GM21576 (cell line): ENCODE measurements at regions not wholly inside any gene's neighbourhood (a gene's known extent, or its start where the extent isn't known, plus 50 kb on each side); places are given as distances from the start of the nearest gene placed in this dataset.

Source experiments
- ATAC-seq: cut with Tn5 transposase; IDR thresholded peaks from one replicate; pipeline ENCODE4 v1.9.1; 2021; ENCODE audit warnings: mild to moderate bottlenecking, moderate library complexity; ENCODE audit not compliant: unreplicated experiment

- ATAC-seq: no peak
Observed at GRCh38 chr7:47047384-47047783, 534.5 kb downstream of the TNS3 start.

DNA sequence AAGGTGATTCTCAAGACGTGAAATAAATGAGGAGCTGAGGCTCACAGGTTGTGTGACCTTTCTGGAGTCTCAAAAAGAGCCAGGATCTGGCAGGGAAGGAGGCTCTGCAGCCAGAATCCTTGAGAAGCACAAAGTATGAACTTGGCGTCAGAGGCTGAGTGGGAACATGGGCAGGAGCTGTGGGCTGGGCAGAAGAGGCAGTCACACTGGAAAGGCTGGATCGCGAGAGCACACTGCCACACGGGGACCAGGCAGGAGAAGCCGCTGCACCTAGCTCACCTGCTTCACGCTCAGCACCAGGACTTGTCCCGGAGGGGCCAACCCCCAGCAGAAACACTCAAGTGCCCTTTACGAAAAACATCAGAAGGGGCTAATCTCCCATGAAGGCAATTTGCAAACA, 535.0 kb downstream of the TNS3 start:
- ATAC-seq: no peak

DNA sequence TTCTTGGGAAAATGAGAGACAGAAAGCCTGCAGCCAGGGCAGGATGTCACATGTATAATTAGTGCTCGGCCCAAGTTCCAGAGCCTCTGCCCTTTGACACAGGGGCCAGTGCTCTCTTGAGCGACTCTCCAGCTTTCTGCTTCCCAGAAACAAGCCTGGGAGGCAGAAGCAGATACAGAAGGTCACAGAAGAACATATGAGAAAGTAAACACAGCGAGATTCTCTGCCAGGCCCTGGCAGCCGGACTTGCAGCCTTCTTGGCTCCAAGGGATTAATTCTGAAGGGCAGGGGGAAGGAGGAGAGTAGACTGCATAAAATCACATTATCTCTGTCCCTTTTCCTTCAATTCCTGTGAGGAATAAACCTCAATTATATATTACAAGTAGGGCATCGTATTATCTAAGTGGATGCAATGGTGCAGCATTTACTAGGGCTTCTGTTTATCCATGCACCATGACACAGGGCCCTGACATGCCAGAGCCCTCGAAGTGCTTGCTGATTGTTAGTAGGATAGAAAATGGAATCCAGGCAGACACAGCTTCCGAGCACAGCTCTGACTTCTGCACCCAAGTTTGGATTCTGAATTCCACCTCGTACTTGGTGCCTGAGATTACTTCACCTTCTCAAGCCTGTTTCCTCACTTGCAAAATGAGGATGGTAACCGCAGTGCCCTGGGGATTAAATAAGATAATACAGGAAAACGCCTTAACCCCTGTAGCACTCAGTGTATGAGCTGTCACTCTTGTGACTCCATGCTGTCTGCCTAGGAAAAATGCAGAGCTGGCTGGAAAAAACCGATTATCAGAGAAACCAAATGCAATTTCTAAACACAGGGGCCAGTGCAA, 536.5 kb downstream of the TNS3 start:
- ATAC-seq: no peak

- ATAC-seq: no peak
Observed at GRCh38 chr7:47044625-47045024, 537.3 kb downstream of the TNS3 start.

DNA sequence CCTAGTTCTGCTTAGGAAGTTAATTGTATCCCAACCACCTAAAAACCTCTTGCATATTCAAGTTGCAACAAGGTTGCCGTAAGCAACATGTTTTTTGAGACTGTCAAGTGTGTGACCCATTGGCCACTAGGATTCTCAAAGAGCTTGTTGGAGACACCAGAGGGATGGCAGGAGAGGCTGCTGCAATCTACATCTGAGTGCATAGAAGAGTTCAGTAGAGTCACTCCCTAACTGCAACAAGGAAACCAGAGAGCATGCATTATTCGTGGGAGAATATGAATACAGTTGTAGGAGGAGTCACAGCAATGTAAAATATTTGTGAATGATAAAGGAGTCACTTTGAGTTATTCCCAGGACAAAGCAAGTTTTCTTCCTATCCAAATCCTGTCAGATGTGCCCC, 538.6 kb downstream of the TNS3 start:
- no peak for ATAC-seq

- no peak for ATAC-seq
Observed at GRCh38 chr7:47042669-47043068, 539.2 kb downstream of the TNS3 start.

DNA sequence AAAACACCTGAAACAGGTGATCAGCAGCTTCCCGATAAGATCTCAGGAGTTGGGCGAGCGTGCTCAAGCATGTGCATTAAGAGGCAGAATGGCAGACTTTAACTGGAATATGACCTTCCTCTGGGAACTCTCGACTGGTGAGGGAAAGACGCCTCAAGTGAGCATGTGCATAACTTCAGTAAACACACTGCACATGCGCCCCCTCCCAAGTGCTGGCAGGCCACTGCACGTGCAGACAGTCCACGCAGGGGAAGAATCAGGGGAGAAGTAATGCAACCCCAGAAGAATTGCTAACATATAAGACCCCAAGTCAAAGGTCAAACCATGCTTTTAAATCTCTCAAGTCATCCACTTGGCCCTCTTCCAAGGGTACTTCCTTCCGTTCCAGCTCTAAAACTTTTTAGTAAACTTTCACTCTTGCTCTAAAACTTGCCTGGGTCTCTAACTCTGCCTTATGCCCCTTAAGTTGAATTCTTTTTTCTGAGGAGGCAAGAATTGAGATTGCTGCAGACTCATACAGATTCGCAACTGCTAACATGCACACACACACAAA, 541.0 kb downstream of the TNS3 start:
- ATAC-seq: no peak

DNA sequence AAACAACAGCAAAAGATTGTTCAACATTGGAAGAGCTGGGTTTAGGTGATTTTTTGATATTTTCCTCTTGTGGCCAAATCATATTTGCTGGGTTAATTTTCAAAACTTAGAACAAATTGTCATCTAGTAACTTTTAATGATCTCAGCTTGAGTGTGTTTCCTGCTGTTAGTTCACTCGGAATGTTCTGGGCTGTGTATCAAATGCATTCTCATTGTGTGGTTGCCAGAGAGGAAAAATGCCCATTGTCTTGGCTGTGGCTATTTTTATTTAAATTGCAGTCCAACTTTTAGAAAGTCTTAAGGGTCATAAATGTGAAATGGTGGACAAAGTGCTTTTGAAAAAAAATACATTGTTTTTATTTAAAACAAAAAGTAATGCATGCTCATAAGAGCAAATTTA, 542.0 kb downstream of the TNS3 start:
- no peak for ATAC-seq

DNA sequence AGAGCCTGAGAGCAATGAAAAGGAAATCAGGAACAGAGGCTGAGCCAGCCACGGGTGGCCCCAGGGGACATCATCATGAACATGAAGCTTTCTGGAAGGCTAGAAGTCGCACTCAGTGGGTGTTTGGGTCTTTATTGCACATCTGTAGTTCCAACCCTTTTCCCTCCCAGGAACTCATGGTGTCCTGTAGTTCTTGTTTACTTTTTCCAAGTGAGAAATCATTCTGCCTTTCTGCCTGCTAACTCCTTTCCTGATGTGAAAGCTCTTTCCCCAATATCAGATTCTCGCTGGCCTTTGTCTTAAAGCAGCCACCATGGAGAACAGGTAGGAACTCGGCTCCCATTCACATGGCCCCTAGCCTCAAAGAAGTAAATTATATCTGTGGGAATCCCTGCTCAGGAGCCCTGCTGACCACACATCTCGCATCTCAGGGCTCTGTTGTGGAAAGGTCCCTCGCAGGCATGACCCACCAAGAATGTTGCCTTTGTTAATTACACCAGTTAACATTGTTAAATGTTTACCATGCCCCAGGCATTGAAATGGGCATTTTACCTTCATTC, 542.7 kb downstream of the TNS3 start:
- no peak for ATAC-seq

DNA sequence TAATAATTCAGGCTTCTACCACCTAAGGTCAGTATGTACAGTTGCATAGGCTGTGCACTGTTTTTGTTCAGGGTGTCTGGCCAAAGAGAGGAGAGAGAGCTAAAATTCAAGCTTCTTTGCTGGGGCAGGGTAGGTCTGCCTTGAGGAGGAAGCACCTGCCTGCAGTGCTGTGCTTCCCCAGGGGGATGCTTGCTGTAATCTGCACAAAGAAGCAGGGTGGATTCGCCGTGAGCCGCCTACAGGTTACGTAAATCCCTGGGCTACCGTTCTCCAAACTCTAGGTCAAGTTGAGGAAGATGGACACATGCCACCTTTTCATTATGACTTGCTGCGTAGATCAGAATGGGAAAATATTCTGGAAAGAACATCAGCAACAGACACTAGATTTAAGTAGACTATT, 543.3 kb downstream of the TNS3 start:
- no peak for ATAC-seq

DNA sequence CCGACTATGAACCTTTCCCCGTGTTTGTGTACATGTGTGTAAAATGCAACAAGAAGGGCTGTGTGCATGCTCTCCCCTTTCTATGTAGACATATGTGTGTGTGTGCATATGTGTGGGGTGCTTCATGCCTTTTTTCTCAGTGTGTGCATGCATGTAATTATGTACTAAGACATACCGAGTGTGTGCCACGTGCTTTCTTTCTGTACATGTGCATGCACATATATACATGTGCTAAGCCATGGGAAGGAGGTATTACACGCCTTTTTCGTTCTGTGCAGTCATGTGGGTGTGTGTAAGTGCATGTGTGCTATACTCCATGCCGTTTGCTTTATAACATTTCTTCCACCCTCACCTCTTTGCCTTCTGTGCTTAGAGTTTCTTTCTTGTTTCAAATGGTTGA, 544.3 kb downstream of the TNS3 start:
- no peak for ATAC-seq

DNA sequence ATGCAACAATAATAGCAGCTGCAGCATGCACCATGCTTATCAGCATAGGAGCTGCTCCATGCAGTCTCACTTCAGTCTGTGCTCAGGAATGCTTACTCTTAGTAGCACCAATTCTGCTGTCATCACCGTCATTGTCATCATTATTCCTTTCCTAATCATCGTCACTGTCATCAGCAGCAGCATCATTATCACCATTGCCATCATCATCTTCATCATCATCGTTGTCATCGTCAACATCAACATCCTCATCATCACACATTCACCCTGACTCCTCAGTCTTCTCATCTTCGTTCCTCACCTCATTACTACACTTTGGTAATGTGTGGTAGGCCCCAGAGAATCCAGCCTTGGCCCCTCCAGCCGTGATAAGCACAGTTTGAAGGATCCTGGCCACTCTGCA, 545.0 kb downstream of the TNS3 start:
- ATAC-seq: no peak

DNA sequence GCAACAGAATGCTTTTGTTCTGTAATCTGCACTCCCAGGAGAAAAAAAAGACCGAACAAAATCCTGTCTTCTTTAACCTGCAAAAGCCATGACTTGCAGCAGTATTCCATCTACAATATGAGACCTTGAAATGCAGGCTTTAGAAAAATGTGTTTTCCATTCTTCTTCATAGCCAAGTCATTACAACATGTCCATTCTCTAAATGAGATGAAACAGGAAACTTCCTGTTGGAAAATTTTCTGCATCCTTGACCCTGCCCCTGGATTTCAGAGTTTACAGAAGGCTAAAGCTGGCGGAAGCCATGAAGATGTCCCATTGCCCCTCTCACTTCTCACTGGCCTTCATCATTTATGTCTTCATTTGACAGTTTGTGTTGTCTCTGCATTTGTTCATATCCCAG, 546.4 kb downstream of the TNS3 start:
- no peak for ATAC-seq

DNA sequence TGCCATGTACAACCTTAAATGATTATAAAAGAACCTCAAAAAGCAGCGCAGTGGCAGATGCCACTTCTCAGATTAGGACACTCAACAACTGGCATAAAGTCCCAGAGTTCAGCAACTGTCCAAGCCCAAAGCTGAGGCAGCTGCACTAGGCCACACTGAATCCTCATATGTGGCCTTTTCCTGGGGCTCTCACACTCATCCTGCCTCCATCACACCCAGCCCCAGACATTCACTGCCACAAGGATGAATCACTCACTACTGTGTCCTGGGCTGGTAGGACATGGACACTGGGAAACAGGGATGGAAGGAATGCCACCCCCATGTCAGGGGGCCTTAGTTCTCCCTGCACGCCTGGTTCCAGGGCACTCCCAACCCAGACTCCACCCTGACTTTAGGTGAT, 547.7 kb downstream of the TNS3 start:
- no peak for ATAC-seq

DNA sequence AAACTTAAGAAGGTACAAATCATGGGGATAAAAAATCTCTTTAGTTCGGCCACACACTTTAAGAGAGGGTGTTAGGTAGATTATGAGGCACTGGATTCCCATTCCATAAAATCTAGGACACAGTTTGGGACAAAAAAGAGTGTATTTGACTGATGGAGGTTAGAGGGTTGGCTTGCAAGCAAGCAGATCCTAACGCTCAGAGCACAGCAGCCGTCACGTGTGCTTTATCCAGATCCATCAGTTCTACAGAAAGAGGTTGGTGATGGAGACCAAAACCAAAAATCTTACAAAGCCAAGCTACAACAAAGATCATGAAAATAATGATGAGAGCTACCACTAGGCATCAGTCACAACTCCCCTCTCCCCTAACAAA, 549.4 kb downstream of the TNS3 start:
- ATAC-seq: no peak

DNA sequence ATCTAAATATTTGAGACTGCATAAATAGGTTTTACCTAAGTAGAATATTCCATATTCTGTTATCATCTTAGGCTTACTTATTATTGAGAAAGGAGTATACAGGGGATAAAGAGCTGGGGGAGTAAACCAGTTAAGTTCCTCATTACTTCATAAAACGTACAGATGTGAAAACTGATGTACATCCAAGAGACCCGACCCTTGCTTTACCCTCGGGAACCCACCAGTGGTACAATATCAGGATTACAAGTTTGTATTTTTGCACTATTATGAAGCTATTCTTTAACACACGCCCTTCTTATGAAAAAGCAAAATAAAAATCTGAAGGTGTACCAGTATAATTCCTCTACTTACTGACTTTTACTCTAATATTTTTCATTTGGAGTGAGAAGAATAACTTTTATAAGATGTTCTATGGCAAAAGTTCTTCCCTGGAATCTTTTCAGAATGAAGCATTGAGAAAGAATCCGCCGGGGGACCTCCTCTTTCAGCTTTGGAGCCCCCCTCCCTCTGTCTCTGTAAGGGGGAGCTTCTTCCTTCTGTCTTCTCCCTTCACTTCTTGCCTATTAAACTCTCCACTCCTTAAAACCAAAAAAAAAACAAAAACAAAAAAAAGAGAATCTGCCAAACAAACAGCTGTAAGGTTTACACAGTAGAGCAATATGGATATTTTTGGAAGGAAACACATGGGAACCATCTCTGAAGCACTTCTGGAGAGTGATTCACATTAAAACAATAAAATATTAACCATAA, 550.0 kb downstream of the TNS3 start:
- no peak for ATAC-seq

DNA sequence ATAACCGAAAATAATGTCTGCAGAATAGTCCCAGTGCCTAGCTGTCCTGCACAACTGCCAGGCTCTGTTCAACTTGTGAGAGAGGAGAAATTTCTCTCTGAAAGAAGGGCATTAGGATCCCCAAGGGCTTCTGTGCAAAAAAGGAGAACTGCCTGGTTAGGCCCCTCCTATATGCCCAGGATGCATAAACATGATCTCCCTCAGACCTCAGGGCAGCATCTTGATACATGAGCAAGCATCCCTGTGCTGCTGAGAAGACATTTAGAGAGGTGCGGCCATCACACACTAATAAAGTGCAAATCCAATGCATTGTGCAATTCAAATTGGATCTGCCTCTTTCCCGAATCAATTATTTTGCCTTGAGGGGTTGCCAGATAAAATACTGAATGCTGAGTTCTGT, 553.6 kb downstream of the TNS3 start:
- no peak for ATAC-seq

- ATAC-seq: no peak
Observed at GRCh38 chr7:47027695-47028240, 554.1 kb downstream of the TNS3 start.

DNA sequence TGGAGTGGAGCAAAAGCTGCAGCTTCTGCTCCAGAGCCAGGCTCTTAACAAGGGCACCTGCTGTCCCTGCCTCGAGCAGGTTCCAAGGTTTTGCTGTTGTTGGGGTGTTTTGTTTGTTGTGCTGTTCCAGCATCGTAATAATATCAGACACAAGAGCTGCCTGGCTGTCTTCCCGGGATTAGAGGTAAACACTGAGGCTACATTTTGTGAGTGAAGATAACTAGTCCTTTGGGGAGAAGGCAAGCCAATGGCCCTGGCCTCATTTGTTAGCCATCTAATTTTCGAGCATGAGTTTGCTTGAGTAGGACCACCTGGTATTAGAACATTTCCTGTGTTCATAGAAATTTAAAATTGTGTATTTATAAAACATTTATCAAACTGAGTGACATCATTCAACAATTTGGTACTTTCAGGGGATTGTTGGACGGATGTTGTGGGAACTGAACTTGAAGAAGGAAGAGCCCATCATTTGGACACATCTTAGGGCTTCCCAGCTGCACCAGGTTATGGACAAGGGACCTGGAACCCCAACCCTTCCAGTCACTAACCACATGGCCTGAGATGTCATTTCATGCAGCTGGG, 555.0 kb downstream of the TNS3 start:
- no peak for ATAC-seq

- ATAC-seq: no peak
Observed at GRCh38 chr7:47024991-47025390, 556.9 kb downstream of the TNS3 start.

- ATAC-seq: no peak
Observed at GRCh38 chr7:47008461-47008860, 573.5 kb downstream of the TNS3 start.
